H9 (cell line): ENCODE measurements at regions not wholly inside any gene's neighbourhood (a gene's known extent, or its start where the extent isn't known, plus 50 kb on each side); places are given as distances from the start of the nearest gene placed in this dataset.

ENCODE experiments used
- DNase-seq: peaks from one replicate; pipeline ENCODE4 v3.0.0-alpha.2; 2017
- H2AFZ ChIP-seq: one replicate; pipeline ENCODE4 v1.6.1; 2013; ENCODE audit warnings: mild to moderate bottlenecking, low read length, control low read depth, moderate library complexity
- H2AK5ac ChIP-seq: 2 replicates; pipeline ENCODE4 v1.6.1; 2013; ENCODE audit warnings: low read length, control low read depth, mixed read lengths; ENCODE audit not compliant: insufficient read length
- H2BK120ac ChIP-seq: one replicate; pipeline ENCODE4 v1.6.1; 2013; ENCODE audit warnings: low read depth, mild to moderate bottlenecking, low read length, control low read depth, inconsistent platforms; ENCODE audit not compliant: poor library complexity, severe bottlenecking
- H2BK12ac ChIP-seq: 2 replicates; pipeline ENCODE4 v1.6.1; 2013; ENCODE audit warnings: low read length, control low read depth, mixed read lengths, low read depth; ENCODE audit not compliant: insufficient read length
- H2BK15ac ChIP-seq: 2 replicates; pipeline ENCODE4 v1.6.1; 2013; ENCODE audit warnings: low read depth, low read length, control low read depth
- H2BK20ac ChIP-seq: one replicate; pipeline ENCODE4 v1.6.1; 2013; ENCODE audit warnings: low read depth, mild to moderate bottlenecking, low read length, control low read depth, inconsistent platforms; ENCODE audit not compliant: poor library complexity, severe bottlenecking
- H2BK5ac ChIP-seq: 2 replicates; pipeline ENCODE4 v1.6.1; 2013; ENCODE audit warnings: low read length, control low read depth, mixed read lengths; ENCODE audit not compliant: insufficient read length
- H3K14ac ChIP-seq: 2 replicates; pipeline ENCODE4 v1.6.1; 2013; ENCODE audit warnings: low read length, control low read depth; ENCODE audit not compliant: insufficient read depth
- H3K18ac ChIP-seq: 2 replicates; pipeline ENCODE4 v1.6.1; 2013; ENCODE audit warnings: low read depth, mild to moderate bottlenecking, mixed read lengths, low read length, control low read depth; ENCODE audit not compliant: insufficient read length
- H3K23ac ChIP-seq: 2 replicates; pipeline ENCODE4 v1.6.1; 2013; ENCODE audit warnings: low read length, control low read depth, mixed read lengths, low read depth; ENCODE audit not compliant: insufficient read length
- H3K23me2 ChIP-seq: 2 replicates; pipeline ENCODE4 v1.6.1; 2013; ENCODE audit warnings: low read depth, mild to moderate bottlenecking, mixed read lengths, low read length, control low read depth; ENCODE audit not compliant: insufficient read length, poor library complexity, severe bottlenecking
- H3K27ac ChIP-seq: 2 replicates; pipeline ENCODE4 v1.5.1; 2013; ENCODE audit warnings: low read length, control low read depth, mixed read lengths, low read depth; ENCODE audit not compliant: insufficient read length
- H3K27me3 ChIP-seq: 2 replicates; pipeline ENCODE4 v1.6.1; 2013; ENCODE audit warnings: low read length, control low read depth, inconsistent platforms; ENCODE audit not compliant: insufficient read depth
- H3K4ac ChIP-seq: 2 replicates; pipeline ENCODE4 v1.6.1; 2013; ENCODE audit warnings: low read depth, mild to moderate bottlenecking, control low read depth, inconsistent platforms, low read length, moderate library complexity
- H3K4me1 ChIP-seq: 2 replicates; pipeline ENCODE4 v1.6.1; 2013; ENCODE audit warnings: low read length, control low read depth, inconsistent platforms; ENCODE audit not compliant: insufficient read depth
- H3K4me2 ChIP-seq: 2 replicates; pipeline ENCODE4 v1.6.1; 2013; ENCODE audit warnings: low read length, control low read depth, mixed read lengths; ENCODE audit not compliant: insufficient read length, insufficient read depth
- H3K56ac ChIP-seq: 2 replicates; pipeline ENCODE4 v1.6.1; 2013; ENCODE audit warnings: low read depth, mild to moderate bottlenecking, mixed read lengths, low read length, control low read depth; ENCODE audit not compliant: insufficient read length
- H3K79me1 ChIP-seq: 2 replicates; pipeline ENCODE4 v1.6.1; 2013; ENCODE audit warnings: low read depth, mild to moderate bottlenecking, moderate library complexity, low read length, control low read depth, inconsistent platforms; ENCODE audit not compliant: insufficient read depth, poor library complexity, severe bottlenecking
- H3K79me2 ChIP-seq: 2 replicates; pipeline ENCODE4 v1.6.1; 2013; ENCODE audit warnings: low read length, control low read depth, inconsistent platforms; ENCODE audit not compliant: insufficient read depth
- H3K9ac ChIP-seq: 2 replicates; pipeline ENCODE4 v1.6.1; 2013; ENCODE audit warnings: low read length, control low read depth, mixed read lengths; ENCODE audit not compliant: insufficient read length; ENCODE audit errors: extremely low read depth
- H3K9me3 ChIP-seq: one replicate; pipeline ENCODE4 v1.6.1; 2013; ENCODE audit warnings: low read depth, low read length, inconsistent platforms; ENCODE audit not compliant: control insufficient read depth
- H3T11ph ChIP-seq: one replicate; pipeline ENCODE4 v1.6.1; 2013; ENCODE audit warnings: mild to moderate bottlenecking, low read length, control low read depth, inconsistent platforms
- H4K20me1 ChIP-seq: one replicate; pipeline ENCODE4 v1.6.1; 2013; ENCODE audit not compliant: control insufficient read depth, insufficient read length, insufficient read depth
- H4K5ac ChIP-seq: 2 replicates; pipeline ENCODE4 v1.6.1; 2013; ENCODE audit warnings: low read depth, mild to moderate bottlenecking, mixed read lengths, low read length, control low read depth; ENCODE audit not compliant: insufficient read length
- H4K8ac ChIP-seq: replicated peaks from 2 replicates; pipeline ENCODE4 v1.6.1; 2013; ENCODE audit warnings: low read length, control low read depth, mixed read lengths, low read depth; ENCODE audit not compliant: insufficient read length
- H4K91ac ChIP-seq: 2 replicates; pipeline ENCODE4 v1.6.1; 2013; ENCODE audit warnings: low read depth, mild to moderate bottlenecking, moderate library complexity, mixed read lengths, low read length, control low read depth; ENCODE audit not compliant: insufficient read length
- H3K27ac Mint-ChIP-seq, 3 experiments: 2 replicates in 2 of 3; 3 replicates in 1 of 3; pipeline ENCODE4 v1.8.0; 2020 to 2021; ENCODE audit warnings: mixed read lengths in 3 of 3, mild to moderate bottlenecking in 1 of 3, moderate library complexity in 1 of 3
- H3K27me3 Mint-ChIP-seq: 2 replicates; pipeline ENCODE4 v1.8.0; 2021; ENCODE audit warnings: low read depth, mild to moderate bottlenecking, moderate library complexity, mixed read lengths
- H3K36me3 Mint-ChIP-seq, 3 experiments: 2 replicates in 2 of 3; 3 replicates in 1 of 3; pipeline ENCODE4 v1.8.0; 2020 to 2021; ENCODE audit warnings: low read depth in 3 of 3, mixed read lengths in 3 of 3; ENCODE audit not compliant: insufficient read depth in 1 of 3
- H3K4me1 Mint-ChIP-seq, 2 experiments: 2 replicates each; pipeline ENCODE4 v1.8.0; 2020; ENCODE audit warnings: mixed read lengths in 2 of 2
- H3K4me3 Mint-ChIP-seq, 2 experiments: 2 replicates in 1 of 2; 3 replicates in 1 of 2; pipeline ENCODE4 v1.8.0; 2020 to 2021; ENCODE audit warnings: mild to moderate bottlenecking in 2 of 2, mixed read lengths in 2 of 2, moderate library complexity in 1 of 2
- H3K9me3 Mint-ChIP-seq, 2 experiments: 2 replicates in 1 of 2; 3 replicates in 1 of 2; pipeline ENCODE4 v1.8.0; 2020; ENCODE audit warnings: mild to moderate bottlenecking in 2 of 2, mixed read lengths in 2 of 2, moderate library complexity in 1 of 2
- whole genome bisulfite sequencing: extraction: QIAGEN DNeasy Blood & Tissue Kit; methylation state at CpG from one replicate; pipeline ENCODE4 v1.1.7; 2013; ENCODE audit warnings: missing lambda C conversion rate, low lambda C conversion rate, mixed read lengths; ENCODE audit not compliant: insufficient read length; ENCODE audit errors: extremely low coverage; 5-methylcytosine and 5-hydroxymethylcytosine counted together
- TF ChIP-seq, protein P1 (sequence below): fragments of 200-600 bp; sonication (generic); conservative IDR thresholded peaks from 3 replicates; pipeline ENCODE4 v1.8.0; 2021; ENCODE audit warnings: antibody characterized with exemption, mild to moderate bottlenecking

DNA sequence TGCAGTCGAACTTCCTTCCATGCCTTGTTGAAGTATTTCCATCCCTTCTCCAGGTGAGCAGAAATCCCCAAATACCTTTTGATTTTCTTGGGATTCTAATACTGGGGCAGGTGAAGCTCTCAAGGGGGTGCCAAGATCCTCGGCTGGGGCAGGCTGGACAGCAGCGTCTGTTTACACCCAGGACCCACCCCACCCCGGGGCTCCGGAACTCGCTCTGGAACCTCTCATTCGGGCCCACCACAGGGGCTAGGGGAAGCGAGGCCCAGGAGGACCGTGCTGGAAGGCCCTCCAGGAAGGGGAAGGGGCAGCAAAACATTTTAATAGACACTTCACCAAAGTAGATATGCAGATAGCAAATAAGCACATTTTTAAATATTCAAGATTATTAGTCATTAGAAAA lies 161.9 kb upstream of the GORAB start:
- H3K9me3 Mint-ChIP-seq: no peaks in the 10 kb centered on the region; a peak in 1 of 5 replicates
- H3K27ac ChIP-seq: no peak overlapping the region
- no peak overlapping the region for H2BK5ac ChIP-seq
- H3K23me2 ChIP-seq: no peaks in the 10 kb centered on the region
- no peak overlapping the region for H2BK12ac ChIP-seq
- no peak overlapping the region for H4K8ac ChIP-seq
- TF ChIP-seq, protein P1, sequence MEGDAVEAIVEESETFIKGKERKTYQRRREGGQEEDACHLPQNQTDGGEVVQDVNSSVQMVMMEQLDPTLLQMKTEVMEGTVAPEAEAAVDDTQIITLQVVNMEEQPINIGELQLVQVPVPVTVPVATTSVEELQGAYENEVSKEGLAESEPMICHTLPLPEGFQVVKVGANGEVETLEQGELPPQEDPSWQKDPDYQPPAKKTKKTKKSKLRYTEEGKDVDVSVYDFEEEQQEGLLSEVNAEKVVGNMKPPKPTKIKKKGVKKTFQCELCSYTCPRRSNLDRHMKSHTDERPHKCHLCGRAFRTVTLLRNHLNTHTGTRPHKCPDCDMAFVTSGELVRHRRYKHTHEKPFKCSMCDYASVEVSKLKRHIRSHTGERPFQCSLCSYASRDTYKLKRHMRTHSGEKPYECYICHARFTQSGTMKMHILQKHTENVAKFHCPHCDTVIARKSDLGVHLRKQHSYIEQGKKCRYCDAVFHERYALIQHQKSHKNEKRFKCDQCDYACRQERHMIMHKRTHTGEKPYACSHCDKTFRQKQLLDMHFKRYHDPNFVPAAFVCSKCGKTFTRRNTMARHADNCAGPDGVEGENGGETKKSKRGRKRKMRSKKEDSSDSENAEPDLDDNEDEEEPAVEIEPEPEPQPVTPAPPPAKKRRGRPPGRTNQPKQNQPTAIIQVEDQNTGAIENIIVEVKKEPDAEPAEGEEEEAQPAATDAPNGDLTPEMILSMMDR: no peak
- no peak for DNase-seq
- no peaks in the 10 kb centered on the region for H3K79me1 ChIP-seq
- H2BK15ac ChIP-seq: no peak overlapping the region
- H3K4me1 Mint-ChIP-seq: peaks cover 0 to 2% of the 10 kb centered on the region in 2 experiments; a peak in 2 of 4 replicates
- no peak overlapping the region for H3K18ac ChIP-seq
- H4K5ac ChIP-seq: no peak overlapping the region
- H3K36me3 Mint-ChIP-seq: no peaks in the 10 kb centered on the region; a peak in 1 of 7 replicates
- no peak overlapping the region for H2AK5ac ChIP-seq
- no peak overlapping the region for H3K4me2 ChIP-seq
- H3K27me3 Mint-ChIP-seq: no peaks in the 10 kb centered on the region
- no peak overlapping the region for H3K4ac ChIP-seq
- H3T11ph ChIP-seq: no peak overlapping the region
- H3K23ac ChIP-seq: no peak overlapping the region
- H2BK120ac ChIP-seq: no peak overlapping the region
- H2BK20ac ChIP-seq: no peak overlapping the region
- H3K4me3 Mint-ChIP-seq: no peak overlapping the region
- no peaks in the 10 kb centered on the region for H4K20me1 ChIP-seq
- no CpG with 5 or more reads among the region's 9 CpGs for WGBS
- no peaks in the 10 kb centered on the region for H3K27me3 ChIP-seq
- no peak overlapping the region for H3K56ac ChIP-seq
- H3K14ac ChIP-seq: no peak overlapping the region
- no peak overlapping the region for H2AFZ ChIP-seq
- H4K91ac ChIP-seq: no peak overlapping the region
- no peak overlapping the region for H3K9ac ChIP-seq
- peaks cover 3% of the 10 kb centered on the region; the same call in 1 of the 2 replicates for H3K4me1 ChIP-seq
- no peaks in the 10 kb centered on the region for H3K79me2 ChIP-seq
- H3K9me3 ChIP-seq: no peaks in the 10 kb centered on the region
- H3K27ac Mint-ChIP-seq: no peak overlapping the region
